Superior temporal gyrus (tissue), 1 donor: ENCODE measurements at regions not wholly inside any gene's neighbourhood (a gene's known extent, or its start where the extent isn't known, plus 50 kb on each side); places are given as distances from the start of the nearest gene placed in this dataset.
"Not testable (repeated sequence)": the region's sequence is repeated elsewhere in the genome, so short reads cannot be mapped to it uniquely, and the experiment has no call there.

Source experiments
- DNase-seq: peaks from one replicate; pipeline ENCODE4 v3.0.0-alpha.2; 2016; ENCODE audit errors: extremely low spot score

DNA sequence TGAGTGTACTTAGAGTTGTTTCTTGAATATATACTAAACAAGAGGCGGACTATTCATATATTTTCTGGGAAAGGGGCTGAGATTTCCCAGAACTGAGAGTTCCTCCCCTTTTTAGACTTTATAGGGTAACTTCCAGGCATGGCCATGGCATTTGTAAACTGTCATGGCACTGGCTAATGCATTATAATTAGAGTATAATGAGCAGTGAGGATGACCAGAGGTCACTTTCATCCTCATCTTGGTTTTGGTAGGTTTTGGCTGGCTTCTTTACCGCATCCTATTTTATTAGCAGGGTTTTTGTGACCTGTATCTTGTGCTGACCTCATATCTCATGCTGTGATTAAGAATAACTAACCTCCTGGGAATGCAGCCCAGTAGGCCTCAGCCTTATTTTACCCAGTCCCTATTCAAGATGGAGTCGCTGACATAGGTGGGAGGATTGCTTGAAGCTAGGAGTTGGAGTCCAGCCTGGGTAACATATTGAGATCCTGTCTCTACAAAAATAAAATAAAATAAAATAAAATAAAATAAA, 91.4 kb downstream of the MOBP start:
- DNase-seq = no peak

GRCh38 chr3:39559543-39559942, 92.1 kb downstream of the MOBP start:
- DNase-seq = no peak

DNA sequence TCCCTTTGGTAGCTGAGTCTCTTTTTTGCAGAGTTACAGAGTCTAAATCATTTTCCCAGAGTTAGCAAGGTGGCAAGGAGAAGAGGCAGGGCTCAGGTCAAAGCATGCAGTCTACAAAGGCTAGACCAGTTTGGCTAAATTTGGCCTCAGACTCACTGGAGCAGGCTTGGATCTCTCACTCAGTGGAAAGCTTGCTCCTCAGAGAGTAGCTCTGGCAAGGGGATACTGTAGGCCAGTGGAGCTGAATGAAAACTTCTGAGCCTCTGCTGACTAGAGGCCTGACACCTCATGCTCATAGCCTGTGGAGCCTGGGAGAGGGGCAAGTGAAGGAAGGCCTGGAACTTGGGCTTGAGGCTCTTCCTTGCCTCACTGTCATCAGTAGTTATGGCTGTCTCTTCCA, 101.0 kb downstream of the MOBP start:
- DNase-seq = no peak

DNA sequence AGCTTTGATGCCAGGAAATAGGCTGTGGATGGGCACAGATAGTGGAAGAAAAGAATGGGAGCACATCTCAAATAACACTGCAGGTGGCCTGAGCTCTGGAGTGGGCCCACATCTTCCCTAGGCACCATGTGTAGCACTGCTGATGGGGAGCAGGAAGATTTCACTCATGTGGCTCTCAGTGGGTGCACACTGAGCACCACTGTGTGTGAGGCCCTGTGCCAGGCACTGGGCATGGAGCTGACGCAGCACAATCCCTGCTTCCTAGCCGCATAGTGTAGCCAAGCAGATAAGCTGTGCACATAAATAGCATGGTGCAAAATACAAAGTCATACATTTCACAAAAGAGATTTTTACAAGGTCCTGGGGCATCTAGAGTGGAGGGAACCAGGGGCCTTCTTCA, 101.6 kb downstream of the MOBP start:
- DNase-seq = no peak

- DNase-seq = no peak
These were observed 105.9 kb downstream of the MOBP start for GRCh38 chr3:39573392-39573791.

- DNase-seq = no peak
These were observed 110.1 kb downstream of the MOBP start for GRCh38 chr3:39577541-39577940.

- not testable (repeated sequence) for DNase-seq
These were observed 118.7 kb downstream of the MOBP start for GRCh38 chr3:39586215-39586614.

DNA sequence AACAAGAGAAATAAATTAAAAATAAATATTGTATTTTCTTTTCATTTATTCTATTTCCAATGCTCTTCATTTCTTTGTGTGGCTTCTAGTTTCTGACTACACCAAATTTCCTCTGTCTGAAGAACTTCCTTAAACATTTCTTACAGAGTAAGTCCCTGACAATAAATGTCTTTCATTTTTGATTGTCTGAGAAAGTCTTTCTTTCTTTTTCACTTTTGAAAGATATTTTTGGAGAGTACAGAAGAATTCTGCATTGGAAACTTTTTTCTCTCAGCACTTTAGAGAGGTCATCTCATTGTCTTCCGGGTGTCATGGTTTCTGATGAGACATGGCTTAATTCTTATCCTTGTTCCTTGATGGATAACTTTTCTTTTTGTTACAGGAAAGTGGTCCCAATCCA, 119.6 kb downstream of the MOBP start:
- DNase-seq = no peak

DNA sequence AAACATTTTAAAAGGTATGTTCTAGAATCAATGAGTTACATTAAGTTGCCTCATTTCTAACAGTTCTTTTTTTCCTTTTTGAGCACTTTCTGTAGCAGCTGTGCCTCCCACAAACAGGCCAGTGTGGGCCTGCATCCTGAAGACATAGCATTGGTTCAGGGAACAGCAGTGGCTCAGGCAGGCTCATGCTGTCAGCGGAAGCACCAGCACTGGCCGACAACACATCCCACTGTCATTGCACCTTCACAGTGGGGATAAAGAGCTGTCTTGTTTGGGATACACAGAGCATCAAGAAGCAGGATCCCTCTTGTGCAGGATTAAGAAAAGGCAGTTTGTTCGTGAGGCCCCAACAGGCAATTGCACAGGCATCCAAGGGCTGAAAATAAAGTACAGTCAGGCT, 123.3 kb downstream of the MOBP start:
- peak; percentile 25 for DNase-seq

DNA sequence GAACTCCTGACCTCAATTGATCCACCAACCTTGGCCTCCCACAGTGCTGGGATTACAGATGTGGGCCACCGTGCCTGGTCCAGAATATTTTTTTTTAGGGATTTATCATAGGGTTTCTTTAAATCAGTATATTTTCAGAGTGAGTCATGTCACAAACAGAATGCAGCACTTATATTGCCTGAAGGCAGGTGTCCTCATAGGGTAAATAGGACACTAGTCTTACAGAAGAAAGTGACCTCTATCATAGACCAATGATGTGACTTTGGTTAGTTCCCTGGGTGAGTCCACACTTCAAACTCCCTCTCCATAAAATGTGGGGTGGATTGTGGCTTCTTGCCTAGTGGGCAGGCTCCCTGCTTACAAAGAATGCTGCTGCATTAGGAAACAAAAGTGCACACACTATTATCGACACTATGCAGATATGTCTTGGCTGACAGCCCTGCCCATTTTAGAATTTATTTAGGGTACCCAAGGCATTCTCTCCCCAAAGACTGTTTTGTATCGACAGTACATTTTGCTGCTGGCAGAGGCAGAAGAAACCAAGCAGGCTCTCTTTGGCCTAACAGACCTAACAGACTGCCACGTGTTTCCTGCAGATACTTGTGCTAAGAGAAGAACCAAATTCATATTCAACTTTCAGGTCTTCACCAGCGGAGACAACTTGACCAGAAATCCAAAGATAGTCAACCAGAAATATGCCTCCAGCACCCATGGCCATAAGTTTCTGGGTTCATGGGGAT, 125.0 kb downstream of the MOBP start:
- no peak for DNase-seq

DNA sequence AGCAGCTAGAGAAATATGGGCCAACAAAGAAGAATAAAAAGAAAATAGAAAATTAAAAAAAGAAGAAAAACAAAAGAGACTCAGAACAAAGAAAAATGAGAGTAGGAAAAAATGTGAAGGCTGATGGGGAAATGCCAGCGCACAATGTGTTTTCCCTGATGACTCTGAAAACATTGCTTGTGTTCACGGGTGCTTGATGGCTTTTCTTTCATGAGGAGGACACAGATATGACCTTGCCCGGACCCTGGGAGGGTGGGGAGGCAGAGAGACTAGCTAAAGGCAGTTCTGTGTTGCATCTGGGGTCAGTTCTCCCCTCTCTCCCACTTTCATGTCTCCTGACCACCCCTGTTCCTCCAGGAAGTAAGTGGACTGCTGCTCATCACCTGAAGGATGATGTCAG, 125.9 kb downstream of the MOBP start:
- DNase-seq = no peak

GRCh38 chr3:39601241-39601640, 133.8 kb downstream of the MOBP start:
- no peak for DNase-seq

DNA sequence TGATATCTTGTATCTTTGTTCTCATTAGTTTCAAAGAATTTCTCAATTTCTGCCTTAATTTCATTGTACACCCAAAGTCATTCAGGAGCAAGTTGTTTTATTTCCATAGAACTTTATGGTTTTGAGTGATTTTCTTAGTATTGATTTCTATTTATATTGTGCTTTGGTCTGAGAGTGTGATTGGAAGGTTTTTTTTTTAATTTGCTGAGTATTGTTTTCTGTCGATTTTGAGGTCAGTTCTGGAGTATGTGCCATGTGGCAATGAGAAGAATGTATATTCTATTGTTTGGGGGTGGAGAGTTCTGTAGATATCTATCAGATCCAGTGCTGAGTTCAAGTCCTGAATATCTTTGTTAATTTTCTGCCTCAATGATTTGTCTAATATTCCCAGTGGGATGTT, 138.4 kb downstream of the MOBP start:
- no peak for DNase-seq

DNA sequence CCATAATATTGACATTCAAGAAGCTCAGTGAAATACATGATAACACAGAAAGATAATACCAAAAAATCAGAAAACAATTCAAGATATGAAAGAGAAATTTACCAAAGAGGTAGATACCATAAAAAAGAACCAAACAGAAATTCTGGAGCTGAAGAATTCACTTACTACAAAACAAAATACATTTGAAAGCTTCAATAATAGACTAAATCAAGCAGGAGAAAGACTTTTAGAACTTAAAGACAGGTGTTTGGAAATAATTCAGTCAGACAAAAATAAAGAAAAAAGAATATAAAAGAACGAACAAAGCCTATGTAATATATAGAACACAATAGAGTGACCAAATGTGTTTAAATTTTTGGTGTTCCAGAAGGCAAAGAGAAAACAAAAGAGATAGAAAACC, 158.7 kb downstream of the MOBP start:
- no peak for DNase-seq

DNA sequence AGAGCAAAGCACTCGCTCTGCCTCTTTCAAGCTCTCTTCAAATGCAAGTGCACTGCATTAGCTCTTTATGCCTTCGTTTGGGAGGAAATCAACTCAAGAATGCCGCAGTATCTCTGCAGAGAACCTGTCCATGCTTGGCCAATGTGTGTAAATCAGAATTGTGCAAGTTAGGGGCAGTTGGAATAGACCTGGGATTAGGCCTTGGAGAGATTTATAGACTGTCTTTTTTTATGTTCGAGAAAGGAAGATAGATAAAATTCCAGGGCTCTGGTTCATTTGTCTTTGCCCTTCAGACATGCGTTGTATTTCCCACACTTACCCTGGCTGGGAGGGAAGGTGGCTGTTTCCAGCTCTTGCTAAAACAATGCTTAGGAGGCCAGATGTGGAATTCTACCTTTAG, 163.7 kb downstream of the MOBP start:
- no peak for DNase-seq

DNA sequence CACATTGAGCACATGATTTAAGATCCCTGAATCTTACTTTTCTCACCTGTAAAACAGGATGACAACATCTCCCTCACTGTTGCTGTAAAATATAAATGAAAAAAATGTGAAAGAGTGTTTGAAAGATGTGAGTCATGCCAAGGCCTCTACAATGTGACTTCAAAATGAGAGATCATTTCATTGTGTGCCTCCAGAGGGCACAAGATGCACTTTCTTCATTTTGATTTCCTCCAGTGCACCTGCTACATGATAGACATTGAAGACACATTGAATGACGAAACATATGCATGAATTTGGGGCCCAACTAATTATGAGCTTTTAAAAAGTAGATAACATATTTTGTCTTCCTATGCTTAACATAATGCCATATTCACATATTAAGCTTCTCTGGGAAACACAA, 170.3 kb downstream of the MOBP start:
- DNase-seq = no peak

GRCh38 chr3:39638301-39638700, 170.8 kb downstream of the MOBP start:
- DNase-seq = no peak

DNA sequence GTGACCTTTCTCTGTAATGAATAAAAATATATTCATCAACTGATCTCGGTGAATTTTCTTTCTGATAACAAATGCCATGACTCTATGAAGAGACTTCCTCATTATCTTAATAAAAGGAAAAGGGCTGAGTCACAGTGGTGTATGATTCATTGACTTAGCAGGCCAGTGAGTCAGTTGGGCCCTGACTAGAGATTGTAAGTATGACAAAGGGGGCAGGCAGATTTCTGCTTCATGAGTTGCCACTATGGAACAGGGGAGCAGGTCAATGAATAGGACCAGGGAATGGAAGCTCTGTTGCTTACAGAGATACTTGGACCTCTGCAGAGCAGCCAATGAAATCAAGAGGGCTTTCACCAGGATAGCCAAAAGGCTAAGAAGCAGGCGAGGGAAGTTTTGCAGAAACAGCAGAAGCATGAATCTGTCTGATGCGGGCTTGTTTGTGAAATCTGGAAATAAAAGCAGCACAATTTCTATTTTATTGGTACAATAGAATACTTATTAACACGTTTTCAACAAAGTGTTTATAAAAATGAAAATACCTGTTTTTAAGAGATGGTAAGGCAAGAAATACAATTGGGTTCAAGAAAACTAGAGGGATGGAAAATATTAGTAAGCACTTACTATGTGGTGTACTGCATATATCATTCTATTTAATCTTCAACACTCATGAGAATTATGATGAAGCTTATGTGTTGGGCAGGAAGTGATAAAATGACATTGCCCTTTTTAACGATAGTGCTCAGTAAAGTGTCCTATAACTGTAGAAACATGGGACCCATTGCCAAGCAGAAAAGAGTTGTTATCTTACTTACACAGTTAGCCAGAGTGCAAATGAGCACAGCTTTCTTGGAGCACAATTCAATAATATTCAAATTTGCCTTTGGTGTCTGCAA, 169.8 kb upstream of the MYRIP start:
- no peak for DNase-seq

GRCh38 chr3:39641274-39641673, 168.1 kb upstream of the MYRIP start:
- DNase-seq = peak; percentile 46

- DNase-seq = no peak
These were observed 165.2 kb upstream of the MYRIP start for GRCh38 chr3:39644176-39644575.

DNA sequence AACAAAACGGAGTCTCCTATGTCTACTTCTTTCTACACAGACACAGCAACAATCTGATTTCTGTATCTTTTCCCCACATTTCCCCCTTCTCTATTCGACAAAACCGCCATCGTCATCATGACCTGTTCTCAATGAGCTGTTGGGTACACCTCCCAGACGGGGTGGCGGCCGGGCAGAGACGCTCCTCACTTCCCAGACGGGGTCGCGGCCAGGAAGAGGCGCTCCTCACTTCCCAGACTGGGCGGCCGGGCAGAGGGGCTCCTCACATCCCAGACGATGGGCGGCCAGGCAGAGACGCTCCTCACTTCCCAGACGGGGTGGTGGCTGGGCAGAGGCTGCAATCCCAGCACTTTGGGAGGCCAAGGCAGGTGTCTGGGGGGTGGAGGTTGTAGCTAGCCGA, 158.2 kb upstream of the MYRIP start:
- DNase-seq = not testable (repeated sequence)

- no peak for DNase-seq
These were observed 157.2 kb upstream of the MYRIP start for GRCh38 chr3:39651993-39652739.
